PC-3 (cell line): ENCODE measurements at regions not wholly inside any gene's neighbourhood (a gene's known extent, or its start where the extent isn't known, plus 50 kb on each side); places are given as distances from the start of the nearest gene placed in this dataset.

ENCODE experiments used
- EZH2 ChIP-seq: fragments of 300-600 bp; sonication (generic); IDR thresholded peaks from one replicate; pipeline ENCODE4 v1.6.1; 2017; ENCODE audit warnings: antibody characterized with exemption, mild to moderate bottlenecking, low read length; ENCODE audit not compliant: unreplicated experiment
- EZH2phosphoT487 ChIP-seq: fragments of 300-600 bp; sonication (generic); IDR thresholded peaks from 2 replicates; pipeline ENCODE4 v1.6.1; 2018; ENCODE audit warnings: mild to moderate bottlenecking, antibody characterized with exemption, low read length, borderline replicate concordance
- TF ChIP-seq, protein P1 (sequence below): fragments of 300-600 bp; sonication (generic); conservative IDR thresholded peaks from 2 replicates; pipeline ENCODE4 v1.5.1; 2017; ENCODE audit warnings: antibody characterized with exemption, low read depth, mild to moderate bottlenecking, low read length

- TF ChIP-seq, protein P1, sequence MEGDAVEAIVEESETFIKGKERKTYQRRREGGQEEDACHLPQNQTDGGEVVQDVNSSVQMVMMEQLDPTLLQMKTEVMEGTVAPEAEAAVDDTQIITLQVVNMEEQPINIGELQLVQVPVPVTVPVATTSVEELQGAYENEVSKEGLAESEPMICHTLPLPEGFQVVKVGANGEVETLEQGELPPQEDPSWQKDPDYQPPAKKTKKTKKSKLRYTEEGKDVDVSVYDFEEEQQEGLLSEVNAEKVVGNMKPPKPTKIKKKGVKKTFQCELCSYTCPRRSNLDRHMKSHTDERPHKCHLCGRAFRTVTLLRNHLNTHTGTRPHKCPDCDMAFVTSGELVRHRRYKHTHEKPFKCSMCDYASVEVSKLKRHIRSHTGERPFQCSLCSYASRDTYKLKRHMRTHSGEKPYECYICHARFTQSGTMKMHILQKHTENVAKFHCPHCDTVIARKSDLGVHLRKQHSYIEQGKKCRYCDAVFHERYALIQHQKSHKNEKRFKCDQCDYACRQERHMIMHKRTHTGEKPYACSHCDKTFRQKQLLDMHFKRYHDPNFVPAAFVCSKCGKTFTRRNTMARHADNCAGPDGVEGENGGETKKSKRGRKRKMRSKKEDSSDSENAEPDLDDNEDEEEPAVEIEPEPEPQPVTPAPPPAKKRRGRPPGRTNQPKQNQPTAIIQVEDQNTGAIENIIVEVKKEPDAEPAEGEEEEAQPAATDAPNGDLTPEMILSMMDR = no peak
- no peak for TF ChIP-seq EZH2
- no peak for TF ChIP-seq EZH2phosphoT487
Observed at GRCh38 chr13:40503966-40504591, 162.4 kb downstream of the FOXO1 start.
